ENCODE measurements at regions not wholly inside any gene's neighbourhood (a gene's known extent, or its start where the extent isn't known, plus 50 kb on each side); places are given as distances from the start of the nearest gene placed in this dataset.

DNA sequence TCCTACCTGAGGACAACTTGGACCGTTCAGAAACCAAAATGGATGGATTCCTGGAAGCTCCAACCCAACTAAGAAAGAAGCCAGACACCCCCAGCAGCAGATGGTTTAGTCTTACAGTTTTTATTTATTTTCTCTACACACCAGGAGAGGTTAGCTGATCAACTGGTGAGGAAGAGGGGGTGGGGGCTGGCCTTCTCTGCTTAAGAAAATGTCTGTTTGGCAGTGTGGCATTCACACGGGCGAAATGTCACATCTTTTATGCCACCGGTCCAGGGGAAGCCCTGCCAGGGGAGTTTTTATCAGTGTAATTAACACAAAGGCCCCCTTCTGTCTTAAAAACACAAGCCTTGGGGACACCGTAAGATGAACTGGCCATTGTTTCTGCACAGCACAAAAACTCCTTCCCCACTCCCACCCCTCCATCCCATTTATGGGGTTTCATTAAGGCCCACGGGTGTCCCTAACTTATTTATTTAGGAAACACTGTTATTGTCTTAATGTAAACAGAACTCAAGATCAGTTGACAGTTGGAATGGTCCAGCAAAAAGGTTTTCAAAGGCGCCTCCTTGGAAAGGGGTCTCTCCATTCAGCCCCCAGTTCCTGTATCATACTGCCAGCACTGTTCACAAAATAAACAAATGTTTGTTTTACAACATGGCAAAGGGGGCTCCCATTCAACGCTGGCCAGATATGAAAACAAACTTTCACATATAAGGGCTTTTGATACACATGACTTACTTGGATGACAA lies 217.0 kb downstream of the C1D start:
- Histone ChIP-seq H3K4me3 (ENCODE audit: low read length) (no peak overlapping the region), H3K27me3 (ENCODE audit: control insufficient read depth, insufficient read depth, low read length) (no peaks in the 10 kb centered on the region), H3K9ac (ENCODE audit: low read length) (no peak overlapping the region), H3K9me3 (ENCODE audit: control insufficient read depth, low read depth, low read length) (no peaks in the 10 kb centered on the region), H3K36me3 (ENCODE audit: control insufficient read depth, low read depth, low read length) (no peaks in the 10 kb centered on the region), H3K27ac (ENCODE audit: low read length) (no peak overlapping the region), H3K4me1 (ENCODE audit: control insufficient read depth, low read depth, low read length) (peaks cover 6% of the 10 kb centered on the region)

DNA sequence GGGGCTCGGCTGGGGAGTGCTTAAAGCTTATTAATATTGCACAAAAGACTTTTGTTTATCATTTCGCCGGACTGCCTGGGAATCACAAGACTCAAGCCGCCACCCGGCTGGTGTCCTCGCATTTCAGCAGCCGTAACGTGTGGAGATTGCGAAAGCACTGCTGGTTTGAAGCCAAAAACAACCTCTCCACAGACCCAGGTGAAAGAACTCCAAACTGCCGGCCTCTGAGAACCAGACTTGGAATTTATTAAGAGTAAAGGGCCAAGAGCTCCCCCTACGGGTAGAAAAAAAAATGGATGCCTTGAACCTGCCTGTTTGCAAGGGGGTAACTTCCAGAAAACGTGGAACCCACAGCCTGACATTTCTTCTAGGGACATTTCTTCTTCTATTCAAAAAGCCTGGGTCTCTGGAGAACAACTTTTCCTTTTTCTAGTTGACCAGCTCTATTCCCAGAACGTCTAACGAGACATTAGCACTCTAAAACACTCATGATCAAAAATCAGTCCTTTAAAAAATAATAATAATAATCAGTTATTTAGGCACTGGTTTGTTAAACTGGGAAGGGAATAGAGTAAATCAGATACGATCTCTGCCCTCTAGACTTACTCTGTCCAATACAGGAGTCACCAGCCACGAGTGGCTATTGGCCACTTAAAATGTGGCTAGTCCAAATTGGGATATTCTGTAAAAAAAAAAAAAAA lies 216.3 kb downstream of the C1D start:
- peaks cover 6% of the 10 kb centered on the region for H3K4me1 ChIP-seq (ENCODE audit: control insufficient read depth, low read depth, low read length)
- H3K4me3 ChIP-seq (ENCODE audit: low read length) = no peak overlapping the region
- H3K36me3 ChIP-seq (ENCODE audit: control insufficient read depth, low read depth, low read length) = no peaks in the 10 kb centered on the region
- no peak overlapping the region for H3K27ac ChIP-seq (ENCODE audit: low read length)
- H3K27me3 ChIP-seq (ENCODE audit: control insufficient read depth, insufficient read depth, low read length) = no peaks in the 10 kb centered on the region
- H3K9me3 ChIP-seq (ENCODE audit: control insufficient read depth, low read depth, low read length) = no peaks in the 10 kb centered on the region
- no peak overlapping the region for H3K9ac ChIP-seq (ENCODE audit: low read length)

DNA sequence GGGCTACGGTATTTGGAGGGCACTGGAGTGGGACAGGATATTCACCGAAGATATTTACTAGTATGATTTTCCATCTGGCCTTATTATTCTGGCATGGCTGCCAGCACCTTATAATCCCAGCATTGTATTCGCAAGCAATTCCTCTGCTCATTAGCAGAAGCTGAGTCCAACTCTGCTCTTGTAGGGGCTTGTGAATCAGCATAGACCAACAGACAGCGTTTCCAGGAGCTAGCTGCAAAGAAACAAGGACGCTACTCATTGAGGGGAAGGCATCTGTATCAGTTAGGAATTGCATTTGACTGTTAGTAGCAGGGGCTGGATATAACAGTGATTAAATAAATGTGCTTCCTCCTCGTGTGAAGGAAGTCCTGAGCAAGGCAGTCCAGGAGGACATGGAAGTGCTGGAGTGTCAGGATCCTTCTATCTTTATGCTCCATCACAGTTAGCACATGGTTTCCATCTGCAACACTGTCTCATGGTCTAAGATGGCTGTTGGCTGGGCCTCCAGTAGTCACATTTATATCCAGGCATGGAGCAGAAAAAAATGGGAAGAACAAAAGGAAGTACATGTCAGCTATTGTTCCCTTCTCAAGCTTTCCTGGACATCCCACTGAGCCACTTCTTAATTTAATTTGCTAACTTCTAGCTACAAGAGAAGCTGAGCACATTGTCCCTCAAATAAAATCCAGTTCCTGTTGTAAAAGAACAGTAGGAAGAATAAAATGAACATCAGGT lies 214.1 kb downstream of the C1D start:
- Histone ChIP-seq H3K9me3 (ENCODE audit: control insufficient read depth, low read depth, low read length) (no peaks in the 10 kb centered on the region), H3K27me3 (ENCODE audit: control insufficient read depth, insufficient read depth, low read length) (no peaks in the 10 kb centered on the region), H3K36me3 (ENCODE audit: control insufficient read depth, low read depth, low read length) (no peaks in the 10 kb centered on the region), H3K4me1 (ENCODE audit: control insufficient read depth, low read depth, low read length) (peaks cover 15% of the 10 kb centered on the region), H3K9ac (ENCODE audit: low read length) (no peak overlapping the region), H3K4me3 (ENCODE audit: low read length) (no peak overlapping the region), H3K27ac (ENCODE audit: low read length) (no peak overlapping the region)

DNA sequence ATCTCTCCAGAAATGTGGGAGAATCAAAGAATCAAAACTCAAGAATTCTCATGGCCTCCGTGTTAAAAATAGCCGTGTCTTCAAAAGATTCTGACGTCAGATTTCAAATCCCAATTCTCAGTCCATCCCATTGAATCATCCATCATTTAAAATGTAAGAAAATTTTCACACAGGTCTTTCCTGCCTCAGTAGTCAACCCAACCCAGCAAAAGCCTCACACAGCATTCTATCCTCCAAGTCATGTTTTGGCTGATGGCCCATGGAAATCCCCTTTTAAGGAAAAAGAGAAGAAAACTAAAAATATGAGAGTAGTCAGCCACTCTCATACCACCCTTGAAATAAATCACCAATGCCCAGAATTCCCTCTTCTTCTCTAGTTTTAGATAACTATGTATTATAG lies 211.8 kb downstream of the C1D start:
- Histone ChIP-seq H3K36me3 (ENCODE audit: control insufficient read depth, low read depth, low read length) (no peaks in the 10 kb centered on the region), H3K4me1 (ENCODE audit: control insufficient read depth, low read depth, low read length) (peaks cover 12% of the 10 kb centered on the region), H3K27ac (ENCODE audit: low read length) (no peak overlapping the region), H3K9ac (ENCODE audit: low read length) (no peak overlapping the region), H3K9me3 (ENCODE audit: control insufficient read depth, low read depth, low read length) (no peaks in the 10 kb centered on the region), H3K27me3 (ENCODE audit: control insufficient read depth, insufficient read depth, low read length) (no peaks in the 10 kb centered on the region), H3K4me3 (ENCODE audit: low read length) (no peak overlapping the region)

DNA sequence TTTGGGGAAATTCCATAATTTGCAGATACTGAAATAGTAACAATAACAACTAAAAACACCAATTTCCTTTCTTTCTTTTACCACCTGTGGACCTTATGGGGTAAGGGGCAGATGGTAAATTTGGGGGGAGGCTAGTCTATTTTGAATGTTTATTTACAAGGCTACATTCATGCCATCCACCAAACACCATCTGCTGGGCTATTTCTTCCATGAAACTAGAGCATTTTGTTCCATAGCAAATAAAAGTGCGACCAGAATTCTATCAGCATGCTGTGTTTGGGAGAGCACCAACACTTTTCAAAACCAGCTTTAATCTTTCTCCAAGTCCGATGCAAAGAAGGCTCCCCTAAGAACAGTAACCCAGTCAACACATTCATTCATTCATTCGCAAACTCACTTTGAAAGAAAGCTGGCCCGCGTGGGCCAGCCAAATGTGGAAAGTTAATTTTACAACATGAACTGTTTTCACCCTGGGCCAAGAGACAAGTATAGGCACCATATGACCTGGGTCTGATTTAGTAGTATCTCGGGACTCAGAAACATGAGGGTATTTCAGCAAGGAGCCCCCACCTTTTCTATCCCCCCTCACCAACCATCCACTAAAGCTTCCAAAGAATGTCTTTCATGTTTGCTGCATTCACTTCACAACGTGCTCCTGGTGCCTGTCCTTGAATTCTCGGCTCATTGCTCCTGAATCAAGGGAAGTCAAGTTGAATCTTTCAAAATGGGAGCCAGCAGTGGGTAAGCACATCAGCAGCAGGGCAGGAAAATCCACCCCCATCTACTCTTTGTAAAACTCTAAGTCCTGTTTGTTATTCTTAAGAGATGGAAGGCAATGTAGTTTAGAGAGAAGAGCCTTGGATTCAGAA lies 210.6 kb downstream of the C1D start:
- no peak overlapping the region for H3K9ac ChIP-seq (ENCODE audit: low read length)
- peaks cover 9% of the 10 kb centered on the region for H3K4me1 ChIP-seq (ENCODE audit: control insufficient read depth, low read depth, low read length)
- H3K27me3 ChIP-seq (ENCODE audit: control insufficient read depth, insufficient read depth, low read length) = no peaks in the 10 kb centered on the region
- H3K27ac ChIP-seq (ENCODE audit: low read length) = no peak overlapping the region
- no peak overlapping the region for H3K4me3 ChIP-seq (ENCODE audit: low read length)
- no peaks in the 10 kb centered on the region for H3K9me3 ChIP-seq (ENCODE audit: control insufficient read depth, low read depth, low read length)
- no peaks in the 10 kb centered on the region for H3K36me3 ChIP-seq (ENCODE audit: control insufficient read depth, low read depth, low read length)

DNA sequence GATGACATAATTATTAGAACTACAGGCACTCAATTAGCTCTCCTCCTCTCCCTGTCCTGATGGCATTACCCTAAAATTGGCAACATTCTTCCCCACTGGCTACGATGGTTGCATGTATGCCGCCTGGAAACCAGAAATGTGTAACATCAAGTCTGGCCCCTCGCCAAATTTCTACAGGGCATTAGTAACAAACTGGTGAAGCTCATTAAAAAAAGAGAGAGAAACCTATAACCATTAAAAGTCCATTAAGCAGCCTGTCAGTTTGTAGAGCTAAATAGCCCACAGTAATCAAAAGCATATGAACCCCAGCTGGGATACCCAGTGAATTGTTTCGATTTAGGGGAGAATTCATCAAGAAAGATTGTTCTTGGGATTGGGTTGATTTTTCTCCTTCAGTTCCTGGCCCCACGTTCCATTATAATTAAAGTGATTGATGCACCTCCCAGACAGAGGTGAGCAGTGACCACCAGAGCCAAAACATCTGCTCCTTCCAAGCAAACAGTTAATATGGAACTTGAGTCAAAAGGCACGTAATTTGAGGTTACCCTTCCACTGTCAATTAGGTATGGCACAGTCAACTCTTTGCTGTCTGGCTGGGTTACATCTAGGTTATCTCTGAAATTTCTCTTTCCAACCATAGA lies 208.6 kb downstream of the C1D start:
- Histone ChIP-seq H3K9ac (ENCODE audit: low read length) (no peak overlapping the region), H3K27me3 (ENCODE audit: control insufficient read depth, insufficient read depth, low read length) (no peaks in the 10 kb centered on the region), H3K4me3 (ENCODE audit: low read length) (no peak overlapping the region)

GRCh38 chr2:67854798-67855197 lies 208.0 kb downstream of the C1D start:
- Histone ChIP-seq H3K27ac (ENCODE audit: low read length) (no peak overlapping the region), H3K9me3 (ENCODE audit: control insufficient read depth, low read depth, low read length) (no peaks in the 10 kb centered on the region), H3K36me3 (ENCODE audit: control insufficient read depth, low read depth, low read length) (no peaks in the 10 kb centered on the region), H3K9ac (ENCODE audit: low read length) (no peak overlapping the region), H3K27me3 (ENCODE audit: control insufficient read depth, insufficient read depth, low read length) (no peaks in the 10 kb centered on the region), H3K4me1 (ENCODE audit: control insufficient read depth, low read depth, low read length) (peaks cover 9% of the 10 kb centered on the region), H3K4me3 (ENCODE audit: low read length) (no peak overlapping the region)

More for the DNA sequence above, 208.6 kb downstream of the C1D start:
- Histone ChIP-seq H3K4me1 (ENCODE audit: control insufficient read depth, low read depth, low read length) (peaks cover 9% of the 10 kb centered on the region), H3K9me3 (ENCODE audit: control insufficient read depth, low read depth, low read length) (no peaks in the 10 kb centered on the region), H3K36me3 (ENCODE audit: control insufficient read depth, low read depth, low read length) (no peaks in the 10 kb centered on the region), H3K27ac (ENCODE audit: low read length) (no peak overlapping the region)

- H3K4me1 ChIP-seq (ENCODE audit: control insufficient read depth, low read depth, low read length) = peaks cover 9% of the 10 kb centered on the region
- no peaks in the 10 kb centered on the region for H3K9me3 ChIP-seq (ENCODE audit: control insufficient read depth, low read depth, low read length)
- no peak overlapping the region for H3K4me3 ChIP-seq (ENCODE audit: low read length)
- no peak overlapping the region for H3K9ac ChIP-seq (ENCODE audit: low read length)
- no peaks in the 10 kb centered on the region for H3K36me3 ChIP-seq (ENCODE audit: control insufficient read depth, low read depth, low read length)
- no peaks in the 10 kb centered on the region for H3K27me3 ChIP-seq (ENCODE audit: control insufficient read depth, insufficient read depth, low read length)
- no peak overlapping the region for H3K27ac ChIP-seq (ENCODE audit: low read length)
Measured at GRCh38 chr2:67856866-67857265, 205.9 kb downstream of the C1D start.

DNA sequence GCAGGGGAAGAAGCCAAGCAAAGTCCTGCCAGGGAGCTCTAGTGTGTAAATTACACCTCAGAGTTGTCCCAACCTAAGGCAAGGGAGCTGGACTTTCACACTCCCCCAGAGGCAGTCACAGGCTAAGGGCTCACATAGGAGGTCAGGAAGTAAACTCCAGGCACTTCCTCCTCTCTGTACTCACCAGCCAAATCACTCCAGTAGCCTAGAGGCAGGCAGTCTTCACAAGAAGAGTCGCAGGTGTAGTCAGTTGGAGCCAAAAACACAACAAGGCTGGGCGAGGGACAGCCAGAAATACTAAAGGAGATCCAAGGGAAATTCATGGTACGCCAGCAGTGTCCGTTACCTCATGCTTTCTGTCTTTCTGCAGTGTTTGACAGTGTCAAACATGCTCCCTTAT lies 205.0 kb downstream of the C1D start:
- peaks cover under 1% of the 10 kb centered on the region for H3K4me1 ChIP-seq (ENCODE audit: control insufficient read depth, low read depth, low read length)
- H3K9me3 ChIP-seq (ENCODE audit: control insufficient read depth, low read depth, low read length) = no peaks in the 10 kb centered on the region
- no peaks in the 10 kb centered on the region for H3K36me3 ChIP-seq (ENCODE audit: control insufficient read depth, low read depth, low read length)
- H3K4me3 ChIP-seq (ENCODE audit: low read length) = no peak overlapping the region
- H3K9ac ChIP-seq (ENCODE audit: low read length) = no peak overlapping the region
- no peaks in the 10 kb centered on the region for H3K27me3 ChIP-seq (ENCODE audit: control insufficient read depth, insufficient read depth, low read length)
- H3K27ac ChIP-seq (ENCODE audit: low read length) = no peak overlapping the region

GRCh38 chr2:67858886-67859285 lies 203.9 kb downstream of the C1D start:
- H3K27me3 ChIP-seq (ENCODE audit: control insufficient read depth, insufficient read depth, low read length) = no peaks in the 10 kb centered on the region
- H3K4me1 ChIP-seq (ENCODE audit: control insufficient read depth, low read depth, low read length) = no peaks in the 10 kb centered on the region
- no peaks in the 10 kb centered on the region for H3K9me3 ChIP-seq (ENCODE audit: control insufficient read depth, low read depth, low read length)
- no peak overlapping the region for H3K27ac ChIP-seq (ENCODE audit: low read length)
- no peak overlapping the region for H3K9ac ChIP-seq (ENCODE audit: low read length)
- no peaks in the 10 kb centered on the region for H3K36me3 ChIP-seq (ENCODE audit: control insufficient read depth, low read depth, low read length)
- no peak overlapping the region for H3K4me3 ChIP-seq (ENCODE audit: low read length)

DNA sequence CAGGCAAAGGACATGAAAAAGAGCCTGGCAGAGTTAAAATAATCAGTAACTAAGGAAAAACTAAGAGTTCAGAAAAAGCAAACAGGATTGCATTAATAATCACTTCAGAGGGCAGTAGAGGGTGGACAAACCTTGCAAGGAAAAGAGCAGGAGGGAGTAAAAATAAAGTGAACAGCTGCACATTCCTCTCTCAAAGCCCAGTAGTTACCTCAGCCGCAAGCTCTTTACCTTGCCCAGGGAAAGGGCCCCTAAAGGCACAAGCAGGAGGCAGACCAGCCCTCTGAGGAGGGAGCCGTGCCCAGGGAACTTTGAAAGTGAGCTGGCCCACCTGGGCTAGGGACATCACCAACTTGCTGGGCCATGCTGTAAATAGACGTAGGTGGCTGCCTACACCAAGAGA lies 196.9 kb downstream of the C1D start:
- no peak overlapping the region for H3K9ac ChIP-seq (ENCODE audit: low read length)
- H3K27me3 ChIP-seq (ENCODE audit: control insufficient read depth, insufficient read depth, low read length) = no peaks in the 10 kb centered on the region
- no peak overlapping the region for H3K4me3 ChIP-seq (ENCODE audit: low read length)
- H3K36me3 ChIP-seq (ENCODE audit: control insufficient read depth, low read depth, low read length) = no peaks in the 10 kb centered on the region
- no peak overlapping the region for H3K27ac ChIP-seq (ENCODE audit: low read length)
- no peaks in the 10 kb centered on the region for H3K9me3 ChIP-seq (ENCODE audit: control insufficient read depth, low read depth, low read length)
- H3K4me1 ChIP-seq (ENCODE audit: control insufficient read depth, low read depth, low read length) = no peaks in the 10 kb centered on the region

All from iPS-18a (cell line).